ENCODE measurements at regions not wholly inside any gene's neighbourhood (a gene's known extent, or its start where the extent isn't known, plus 50 kb on each side); places are given as distances from the start of the nearest gene placed in this dataset.

- DNase-seq = no peak
These were observed 51.7 kb upstream of the IGFBP3 start for GRCh38 chr7:45972629-45973312.

GRCh38 chr7:45971661-45972175, 50.6 kb upstream of the IGFBP3 start:
- no peak for DNase-seq

GRCh38 chr7:45971171-45971570, 50.1 kb upstream of the IGFBP3 start:
- no peak for DNase-seq

Data from bone marrow (tissue), 2 donors.